GM12878 (cell line): ENCODE measurements at regions not wholly inside any gene's neighbourhood (a gene's known extent, or its start where the extent isn't known, plus 50 kb on each side); places are given as distances from the start of the nearest gene placed in this dataset.
"Not testable (repeated sequence)": the region's sequence is repeated elsewhere in the genome, so short reads cannot be mapped to it uniquely, and the experiment has no call there.

ENCODE experiments used
- ATAC-seq: fragments of 200-7000 bp; cut with Tn5 transposase; 3 replicates; pipeline ENCODE4 v1.9.1; 2020; ENCODE audit warnings: mild to moderate bottlenecking, moderate library complexity
- BruUV-seq: library from RNA; stranded (reverse); fragments of 400-500 nt; replicated peaks from 2 replicates; lab custom pipeline; 2021; lab: Mats Ljungman, UMichigan
- CTCF ChIA-PET: fragments of 300-600 bp; sonication (Branson Sonifier 250); formaldehyde crosslinking; extraction: SDS; loops from one replicate; lab custom pipeline; 2021; ENCODE audit warnings: inconsistent platforms; lab: Yijun Ruan, JAX
- POLR2A ChIA-PET: fragments of 350-600 bp; formaldehyde crosslinking; extraction: SDS; loops from one replicate; lab custom pipeline; 2021; ENCODE audit warnings: inconsistent platforms; lab: Charles Lee
- RAD21 ChIA-PET: fragments of 300-600 bp; sonication (Branson Sonifier 250); formaldehyde crosslinking; loops from one replicate; lab custom pipeline; 2023; ENCODE audit warnings: antibody characterized with exemption; ENCODE audit not compliant: unreplicated experiment; lab: Charles Lee
- SMC1A ChIA-PET: fragments of 300-600 bp; sonication (Branson Sonifier 250); formaldehyde crosslinking; loops from one replicate; lab custom pipeline; 2023; ENCODE audit not compliant: unreplicated experiment, uncharacterized antibody; lab: Charles Lee
- DNase-seq: peaks from one replicate; pipeline ENCODE4 v3.0.0-alpha.2; 2011; ENCODE audit warnings: low read depth, low spot score
- FAIRE-seq: peaks from 3 replicates; lab custom pipeline; 2011; peaks lifted over from hg19 to GRCh38; lab: Jason Lieb, UNC
- H2AFZ ChIP-seq: 2 replicates; pipeline ENCODE4 v1.6.0; 2011; ENCODE audit warnings: low read depth, low read length, control low read depth; ENCODE audit not compliant: control insufficient read depth
- H3K27ac ChIP-seq: 2 replicates; pipeline ENCODE4 v1.5.1; 2011; ENCODE audit warnings: control low read depth; ENCODE audit not compliant: control insufficient read depth, insufficient read depth
- H3K27me3 ChIP-seq, 2 experiments: replicated peaks in 1 of 2; 2 replicates each; pipeline versions ENCODE4 v1.6.0 to v1.6.1; 2011; ENCODE audit warnings: low read length in 1 of 2; ENCODE audit not compliant: control insufficient read depth in 2 of 2, insufficient read depth in 2 of 2
- H3K36me3 ChIP-seq, 2 experiments: 2 replicates each; pipeline ENCODE4 v1.5.1; 2011; ENCODE audit warnings: low read length in 1 of 2; ENCODE audit not compliant: control insufficient read depth in 2 of 2, insufficient read depth in 2 of 2
- H3K4me1 ChIP-seq: 2 replicates; pipeline ENCODE4 v1.6.1; 2011; ENCODE audit warnings: mild to moderate bottlenecking, low read length, moderate library complexity, mixed read lengths; ENCODE audit not compliant: control insufficient read depth, insufficient read depth
- H3K4me2 ChIP-seq: 2 replicates; pipeline ENCODE4 v1.6.0; 2011; ENCODE audit warnings: control low read depth; ENCODE audit not compliant: control insufficient read depth, insufficient read depth
- H3K4me3 ChIP-seq: fragments of 200-600 bp; sonication (generic); 2 replicates; pipeline ENCODE4 v1.5.1; 2016
- H3K79me2 ChIP-seq: 2 replicates; pipeline ENCODE4 v1.6.0; 2011; ENCODE audit warnings: low read length; ENCODE audit not compliant: control insufficient read depth, insufficient read depth
- H3K9ac ChIP-seq: 2 replicates; pipeline ENCODE4 v1.8.0; 2011; ENCODE audit warnings: low read length, control low read depth, mixed read lengths; ENCODE audit not compliant: control insufficient read depth, insufficient read depth
- H3K9me3 ChIP-seq: replicated peaks from 3 replicates; pipeline ENCODE4 v1.5.1; 2011; ENCODE audit warnings: mild to moderate bottlenecking, low read length; ENCODE audit not compliant: control insufficient read depth, insufficient read depth
- H4K20me1 ChIP-seq: 2 replicates; pipeline ENCODE4 v1.6.0; 2011; ENCODE audit not compliant: control insufficient read depth, insufficient read depth
- BRCA1 ChIP-seq: IDR thresholded peaks from 2 replicates; pipeline ENCODE4 v1.6.1; 2011; ENCODE audit warnings: low read depth, low read length, improper control_type of control experiment
- CBX5 ChIP-seq: sonication (generic); IDR thresholded peaks from 2 replicates; pipeline ENCODE4 v1.6.1; 2016; ENCODE audit warnings: low read depth, moderate library complexity, mild to moderate bottlenecking, inconsistent platforms
- E4F1 ChIP-seq: fragments of 450-650 bp; IDR thresholded peaks from 2 replicates; pipeline ENCODE4 v1.6.1; 2018; ENCODE audit warnings: borderline replicate concordance, mild to moderate bottlenecking; ENCODE audit not compliant: partially characterized antibody
- IKZF2 ChIP-seq, 2 experiments: fragments of 450-650 bp; IDR thresholded peaks; 2 replicates each; pipeline ENCODE4 v1.6.1; 2017; ENCODE audit warnings: mild to moderate bottlenecking in 2 of 2, moderate library complexity in 2 of 2
- JUNB ChIP-seq: IDR thresholded peaks from 2 replicates; pipeline ENCODE4 v1.6.1; 2016; ENCODE audit warnings: antibody characterized with exemption, mild to moderate bottlenecking
- NFIC ChIP-seq: IDR thresholded peaks from 2 replicates; pipeline ENCODE4 v1.6.1; 2012; ENCODE audit warnings: low read depth, mild to moderate bottlenecking, inconsistent platforms, low read length, moderate library complexity
- NFYA ChIP-seq: IDR thresholded peaks from 2 replicates; pipeline ENCODE4 v1.6.1; 2011; ENCODE audit warnings: low read depth, mild to moderate bottlenecking, low read length, improper control_type of control experiment, borderline replicate concordance
- RBBP5 ChIP-seq: fragments of 200-600 bp; sonication (generic); conservative IDR thresholded peaks from 2 replicates; pipeline ENCODE4 v1.6.1; 2016
- SKIL ChIP-seq: fragments of 450-650 bp; IDR thresholded peaks from 2 replicates; pipeline ENCODE4 v1.6.1; 2017; ENCODE audit warnings: mild to moderate bottlenecking, low read depth, inconsistent platforms; ENCODE audit not compliant: poor library complexity, severe bottlenecking
- SP1 ChIP-seq: IDR thresholded peaks from one replicate; pipeline ENCODE4 v1.6.1; 2011; ENCODE audit warnings: low read depth, low read length
- YY1 ChIP-seq: IDR thresholded peaks from 2 replicates; pipeline ENCODE4 v1.6.1; 2011; ENCODE audit warnings: low read depth, mild to moderate bottlenecking, low read length
- ZBTB33 ChIP-seq: fragments of 450-650 bp; IDR thresholded peaks from 2 replicates; pipeline ENCODE4 v1.6.1; 2017; ENCODE audit warnings: mild to moderate bottlenecking
- ZNF24 ChIP-seq: fragments of 450-650 bp; IDR thresholded peaks from 2 replicates; pipeline ENCODE4 v1.6.1; 2017; ENCODE audit warnings: antibody characterized with exemption, mild to moderate bottlenecking
- ZNF622 ChIP-seq: fragments of 450-650 bp; IDR thresholded peaks from 2 replicates; pipeline ENCODE4 v1.6.1; 2017; ENCODE audit warnings: mild to moderate bottlenecking, inconsistent platforms
- WGBS: methylation state at CpG from one replicate; pipeline ENCODE4 v1.1.6; 2016; ENCODE audit warnings: low lambda C conversion rate; ENCODE audit not compliant: insufficient replicate concordance, insufficient coverage; ENCODE audit errors: missing lambda C conversion rate; 5-methylcytosine and 5-hydroxymethylcytosine counted together
- in situ Hi-C: fragments of 300-500 bp; cut with MboI; formaldehyde crosslinking; loops from 9 replicates; pipeline ENCODE4 v1.14.3; 2018; ENCODE audit warnings: mixed read lengths
- intact Hi-C: fragments of 100-400 bp; cut with micrococcal nuclease; formaldehyde crosslinking; loops from one replicate; pipeline ENCODE4 v1.14.2; 2022; ENCODE audit not compliant: unreplicated experiment

- FAIRE-seq (no peak), ATAC-seq (no peak), DNase-seq (no peak)
- Histone ChIP-seq H3K36me3 (no peaks in the 10 kb centered on the region), H3K27me3 (no peaks in the 10 kb centered on the region), H3K4me3 (no peak overlapping the region), H3K4me1 (no peaks in the 10 kb centered on the region), H2AFZ (no peak overlapping the region), H3K9me3 (no peaks in the 10 kb centered on the region), H3K4me2 (no peak overlapping the region), H3K9ac (no peak overlapping the region), H3K27ac (no peak overlapping the region), H4K20me1 (no peaks in the 10 kb centered on the region), H3K79me2 (no peaks in the 10 kb centered on the region)
- CTCF ChIA-PET = interaction anchor here (0.8 to 1.0 kb wide), 2 partner anchors 13 to 737 kb away, joined by 3 read pairs; no protein-coding TSS in a partner anchor
- POLR2A ChIA-PET = no interaction called here
- TF ChIP-seq RBBP5 = no peak
- TF ChIP-seq ZNF24 = no peak
- TF ChIP-seq BRCA1 = no peak
- TF ChIP-seq E4F1 = no peak
- no peak for TF ChIP-seq IKZF2 (IDR thresholded peaks at IDR 0.05)
- TF ChIP-seq JUNB = no peak
- TF ChIP-seq YY1 = no peak
- no peak for TF ChIP-seq NFIC
- no peak for TF ChIP-seq SKIL
- no peak for TF ChIP-seq CBX5
- no peak for TF ChIP-seq ZNF622
- no peak for TF ChIP-seq NFYA
- no peak for TF ChIP-seq SP1
- no peak for TF ChIP-seq ZBTB33
- RAD21 ChIA-PET = no interaction called here
- SMC1A ChIA-PET = no interaction called here
- BruUV-seq = no TSS peak
- intact Hi-C loops = no loop called here
- 35% methylated on average over 3 of the region's 3 CpGs for WGBS
- in situ Hi-C loops = no loop called here
Observed at GRCh38 chr13:78867655-78868054, 208.7 kb upstream of the OBI1 start.

GRCh38 chr13:78866076-78866475, 207.1 kb upstream of the OBI1 start:
- ATAC-seq, H2AFZ ChIP-seq, H3K4me1 ChIP-seq, SMC1A ChIA-PET, POLR2A ChIA-PET, H3K27ac ChIP-seq, FAIRE-seq, intact Hi-C loops, BruUV-seq, DNase-seq, H3K27me3 ChIP-seq, H3K4me3 ChIP-seq, H3K9me3 ChIP-seq, H3K4me2 ChIP-seq, H3K9ac ChIP-seq, H3K79me2 ChIP-seq, H3K36me3 ChIP-seq, H4K20me1 ChIP-seq, in situ Hi-C loops: not testable (repeated sequence)
- ChIA-PET RAD21 (interaction anchor here (0.7 kb wide), 1 partner anchor 308 kb away, joined by 3 read pairs; no protein-coding TSS in a partner anchor), CTCF (interaction anchor here (1.6 kb wide), 1 partner anchor 14 kb away, joined by 3 read pairs; no protein-coding TSS in a partner anchor)
- 0% methylated on average over 6 of the region's 6 CpGs for WGBS
